Stimulated activated memory B cell treated with anti-CD40 and anti-IgM and Interleukin-4, amounts not matched to agents 10 μg/mL and 1 μg/mL and 100 μg/mL, for 72 hours (primary cell): ENCODE measurements at regions not wholly inside any gene's neighbourhood (a gene's known extent, or its start where the extent isn't known, plus 50 kb on each side); places are given as distances from the start of the nearest gene placed in this dataset.

Source experiments
- ATAC-seq: fragments of 150-1000 bp; cut with Tn5 transposase; 2 replicates; pipeline ENCODE4 v1.10.0; 2021
- H3K27ac Mint-ChIP-seq: one replicate; pipeline ENCODE4 v1.8.0; 2022; ENCODE audit warnings: mild to moderate bottlenecking, mixed read lengths
- H3K27me3 Mint-ChIP-seq: one replicate; pipeline ENCODE4 v1.8.0; 2022; ENCODE audit warnings: mixed read lengths
- H3K36me3 Mint-ChIP-seq: one replicate; pipeline ENCODE4 v1.8.0; 2022; ENCODE audit warnings: mixed read lengths
- H3K4me1 Mint-ChIP-seq: one replicate; pipeline ENCODE4 v1.8.0; 2022; ENCODE audit warnings: mixed read lengths
- H3K4me3 Mint-ChIP-seq: one replicate; pipeline ENCODE4 v1.8.0; 2022; ENCODE audit warnings: mild to moderate bottlenecking, moderate library complexity, mixed read lengths
- H3K9me3 Mint-ChIP-seq: one replicate; pipeline ENCODE4 v1.8.0; 2022; ENCODE audit warnings: mixed read lengths

DNA sequence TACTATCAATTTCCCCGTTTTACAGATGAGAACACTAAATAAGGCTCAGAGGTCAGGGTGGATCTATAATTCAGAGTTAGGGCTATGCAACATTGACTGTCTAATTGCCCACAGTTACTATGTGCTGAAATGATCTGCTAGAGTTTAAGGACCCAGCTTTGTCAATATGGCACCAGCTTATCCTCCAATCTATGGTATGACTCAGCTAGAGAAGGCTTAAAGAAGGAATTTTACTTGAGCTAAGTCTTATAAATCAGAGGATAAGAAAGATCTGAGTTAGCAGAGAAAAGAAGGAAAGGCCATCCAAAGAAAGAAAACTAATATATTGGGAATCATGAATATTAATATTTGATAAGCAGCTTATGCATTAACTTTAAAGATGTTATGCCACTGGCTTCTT lies 78.1 kb downstream of the ASB9 start:
- Mint-ChIP-seq H3K27ac (no peak overlapping the region), H3K4me1 (no peaks in the 10 kb centered on the region), H3K9me3 (no peaks in the 10 kb centered on the region), H3K27me3 (no peaks in the 10 kb centered on the region), H3K36me3 (no peaks in the 10 kb centered on the region), H3K4me3 (no peak overlapping the region)
- no peak for ATAC-seq

DNA sequence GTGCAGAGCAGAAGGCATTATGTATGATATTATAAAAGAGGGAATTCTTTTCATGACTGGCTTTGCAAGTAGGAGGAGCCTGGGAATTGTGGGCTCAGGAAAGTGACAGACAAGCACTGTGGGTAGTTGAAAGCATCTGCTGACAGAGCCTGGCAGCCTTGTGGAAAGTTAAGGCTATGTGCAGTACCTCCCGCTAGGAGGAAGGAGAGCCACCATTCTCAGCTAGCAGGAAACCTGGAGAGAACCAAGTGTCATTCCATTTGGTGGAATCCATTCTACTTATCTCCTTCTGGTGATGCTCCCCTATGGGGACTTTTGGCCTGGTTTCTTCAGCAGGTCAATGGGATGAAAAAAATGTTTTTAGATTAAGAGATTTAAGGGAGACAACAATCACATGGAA lies 81.8 kb downstream of the ASB9 start:
- ATAC-seq = no peak
- H3K9me3 Mint-ChIP-seq = no peaks in the 10 kb centered on the region
- no peaks in the 10 kb centered on the region for H3K27me3 Mint-ChIP-seq
- no peaks in the 10 kb centered on the region for H3K4me1 Mint-ChIP-seq
- no peak overlapping the region for H3K27ac Mint-ChIP-seq
- H3K36me3 Mint-ChIP-seq = no peaks in the 10 kb centered on the region
- H3K4me3 Mint-ChIP-seq = no peak overlapping the region

DNA sequence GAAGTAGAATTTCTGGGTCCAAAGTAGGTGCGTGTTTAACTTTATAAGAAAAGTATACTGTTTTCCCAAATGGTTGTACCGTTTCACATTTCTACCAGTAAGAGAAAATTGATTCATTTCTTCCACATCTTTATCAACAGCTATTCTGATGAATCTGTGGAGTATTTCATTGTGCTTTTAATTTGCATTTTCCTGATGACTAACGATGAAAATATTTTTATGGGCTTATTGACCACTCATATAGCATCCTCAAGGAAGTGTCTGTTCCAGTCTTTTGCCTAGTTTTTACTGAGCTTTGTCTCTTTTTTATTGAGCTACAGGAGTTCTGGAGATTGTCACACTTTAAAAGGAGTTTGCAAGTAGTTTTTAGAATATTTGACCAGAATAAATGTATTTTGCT lies 92.6 kb downstream of the ASB9 start:
- H3K36me3 Mint-ChIP-seq = no peaks in the 10 kb centered on the region
- no peaks in the 10 kb centered on the region for H3K27me3 Mint-ChIP-seq
- no peaks in the 10 kb centered on the region for H3K9me3 Mint-ChIP-seq
- no peak overlapping the region for H3K27ac Mint-ChIP-seq
- no peak for ATAC-seq
- H3K4me3 Mint-ChIP-seq = no peak overlapping the region
- no peaks in the 10 kb centered on the region for H3K4me1 Mint-ChIP-seq

DNA sequence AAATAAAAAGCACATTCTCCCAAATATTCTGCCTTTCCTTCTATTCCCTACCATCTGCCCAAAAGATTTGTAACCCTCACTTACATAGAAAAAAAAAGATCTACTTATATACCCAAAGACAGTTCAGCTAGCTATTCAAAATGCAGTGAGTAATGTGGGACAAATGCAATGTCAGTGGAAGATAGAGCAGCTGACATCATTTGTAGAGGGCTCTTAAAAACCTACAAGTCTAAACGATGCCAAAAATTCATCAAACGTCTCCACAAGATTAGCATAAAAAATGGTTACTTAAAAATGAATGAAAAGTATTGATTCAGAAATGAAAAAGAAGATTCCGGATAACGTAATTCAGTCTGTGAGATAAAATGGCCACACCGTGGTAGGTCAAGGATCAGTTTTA lies 96.5 kb downstream of the ASB9 start:
- Mint-ChIP-seq H3K4me3 (no peak overlapping the region), H3K36me3 (no peaks in the 10 kb centered on the region), H3K27ac (no peak overlapping the region), H3K9me3 (no peaks in the 10 kb centered on the region), H3K4me1 (no peaks in the 10 kb centered on the region), H3K27me3 (no peaks in the 10 kb centered on the region)
- no peak for ATAC-seq

DNA sequence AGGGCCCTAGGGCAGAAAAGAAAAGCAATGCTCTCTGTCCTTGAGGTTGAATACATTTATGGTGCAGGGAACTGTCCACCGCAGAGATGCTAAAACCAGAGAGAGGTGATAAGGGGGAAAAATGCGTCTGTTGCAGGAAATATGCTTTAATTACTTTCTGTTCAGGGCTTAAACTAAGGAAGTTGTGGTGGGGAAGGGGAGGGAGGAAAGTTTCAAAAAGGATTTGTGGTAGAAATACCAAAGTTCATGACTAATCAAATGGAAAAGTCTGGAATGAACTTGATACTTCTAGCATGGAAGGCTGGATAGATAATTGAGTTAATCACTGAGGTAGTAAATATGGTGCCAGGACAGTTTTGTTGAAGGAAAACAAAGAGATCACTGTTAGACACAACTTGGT lies 99.0 kb downstream of the ASB9 start:
- H3K4me1 Mint-ChIP-seq = no peaks in the 10 kb centered on the region
- H3K9me3 Mint-ChIP-seq = no peaks in the 10 kb centered on the region
- H3K27ac Mint-ChIP-seq = no peak overlapping the region

DNA sequence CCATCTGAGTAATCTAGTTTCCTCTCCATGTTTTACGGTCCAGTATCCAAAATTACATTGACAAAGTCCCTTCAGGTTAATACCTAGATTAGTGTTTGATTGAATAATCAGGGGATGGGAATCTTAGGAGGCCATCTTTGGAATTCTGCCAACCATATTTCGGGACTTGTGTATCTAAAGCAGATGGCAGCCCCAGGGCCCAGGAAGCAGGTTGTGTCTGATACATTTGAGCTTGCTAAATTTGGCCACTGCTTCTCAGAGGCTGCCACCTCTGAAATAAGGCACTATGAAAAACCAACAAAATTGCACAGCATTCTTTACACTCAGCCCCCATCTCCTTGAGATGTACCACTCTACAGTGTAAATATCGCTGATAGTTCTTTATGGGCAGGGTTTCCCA lies 102.1 kb downstream of the ASB9 start:
- ATAC-seq = no peak
- no peaks in the 10 kb centered on the region for H3K36me3 Mint-ChIP-seq
- H3K4me3 Mint-ChIP-seq = no peak overlapping the region
- H3K9me3 Mint-ChIP-seq = no peaks in the 10 kb centered on the region
- no peak overlapping the region for H3K27ac Mint-ChIP-seq
- H3K4me1 Mint-ChIP-seq = no peaks in the 10 kb centered on the region
- no peaks in the 10 kb centered on the region for H3K27me3 Mint-ChIP-seq

More for the DNA sequence above, 99.0 kb downstream of the ASB9 start:
- H3K4me3 Mint-ChIP-seq = no peak overlapping the region
- no peaks in the 10 kb centered on the region for H3K36me3 Mint-ChIP-seq
- ATAC-seq = no peak
- no peaks in the 10 kb centered on the region for H3K27me3 Mint-ChIP-seq

DNA sequence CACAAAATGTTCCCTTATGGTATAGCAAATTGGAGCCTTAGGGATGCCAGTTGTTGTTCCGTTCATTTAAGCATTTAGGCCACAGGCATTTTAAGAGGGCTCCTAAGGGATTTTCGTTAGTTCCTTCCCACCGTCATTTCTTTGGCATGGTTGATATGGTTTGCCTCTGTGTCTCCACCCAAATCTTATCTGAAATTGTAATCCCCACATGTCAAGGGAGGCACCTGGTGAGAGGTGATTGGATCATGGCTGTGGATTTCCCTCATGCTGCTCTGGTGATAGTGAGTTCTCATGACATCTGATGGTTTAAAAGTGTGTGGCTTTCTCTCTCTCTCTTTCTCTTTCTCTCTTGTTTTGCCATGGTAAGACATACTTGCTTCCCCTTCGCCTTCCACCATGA lies 104.1 kb downstream of the ASB9 start:
- no peaks in the 10 kb centered on the region for H3K9me3 Mint-ChIP-seq
- H3K4me3 Mint-ChIP-seq = no peak overlapping the region
- ATAC-seq = no peak
- no peaks in the 10 kb centered on the region for H3K4me1 Mint-ChIP-seq
- H3K27ac Mint-ChIP-seq = no peak overlapping the region
- H3K27me3 Mint-ChIP-seq = no peaks in the 10 kb centered on the region
- H3K36me3 Mint-ChIP-seq = no peaks in the 10 kb centered on the region

DNA sequence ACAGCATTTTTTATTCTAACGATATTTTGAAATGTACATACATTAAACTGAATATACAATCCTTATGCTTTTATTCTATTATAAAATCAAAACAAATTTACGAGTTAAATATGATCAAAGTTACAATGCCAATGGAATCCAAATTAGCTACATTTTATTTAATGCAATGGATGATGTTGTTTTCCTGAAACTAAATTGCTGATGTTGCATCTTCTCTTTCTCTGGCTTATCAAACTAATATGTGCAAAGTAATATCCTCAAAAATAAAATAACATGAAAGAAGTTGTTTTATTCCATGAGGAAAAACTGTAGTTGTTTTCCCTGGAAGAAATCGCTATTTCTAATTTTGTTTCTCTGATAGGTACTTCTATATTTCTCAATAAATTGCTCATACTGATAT lies 106.8 kb downstream of the ASB9 start:
- Mint-ChIP-seq H3K27ac (no peak overlapping the region), H3K36me3 (no peaks in the 10 kb centered on the region), H3K4me1 (peaks cover 9% of the 10 kb centered on the region), H3K27me3 (no peaks in the 10 kb centered on the region), H3K4me3 (no peak overlapping the region), H3K9me3 (no peaks in the 10 kb centered on the region)
- no peak for ATAC-seq

DNA sequence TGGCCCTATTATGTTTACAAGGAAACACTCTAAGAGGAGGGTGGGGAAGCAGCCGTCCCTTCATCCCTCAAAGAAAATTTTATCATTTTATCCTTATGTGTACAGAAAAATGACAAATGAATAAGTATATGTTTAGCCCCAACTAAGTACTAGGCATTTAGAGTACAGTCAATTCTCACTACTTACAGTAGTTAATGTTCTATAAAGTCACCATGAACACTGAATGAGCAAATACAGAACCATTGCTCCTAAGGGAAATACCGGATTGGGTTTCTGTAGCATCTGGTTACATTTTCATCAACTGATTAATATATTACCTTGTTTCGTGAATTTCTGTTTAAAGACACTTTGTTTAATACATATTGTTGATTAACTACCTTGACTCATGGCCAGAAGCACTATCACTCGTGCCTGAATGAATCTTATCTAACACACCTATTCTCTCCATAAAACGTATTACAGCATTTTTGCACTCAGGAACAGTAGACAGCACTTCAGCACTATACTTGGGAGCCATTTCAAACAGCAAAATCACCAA lies 109.3 kb downstream of the ASB9 start:
- no peak overlapping the region for H3K27ac Mint-ChIP-seq
- no peak overlapping the region for H3K4me3 Mint-ChIP-seq
- peaks cover 9% of the 10 kb centered on the region for H3K4me1 Mint-ChIP-seq

DNA sequence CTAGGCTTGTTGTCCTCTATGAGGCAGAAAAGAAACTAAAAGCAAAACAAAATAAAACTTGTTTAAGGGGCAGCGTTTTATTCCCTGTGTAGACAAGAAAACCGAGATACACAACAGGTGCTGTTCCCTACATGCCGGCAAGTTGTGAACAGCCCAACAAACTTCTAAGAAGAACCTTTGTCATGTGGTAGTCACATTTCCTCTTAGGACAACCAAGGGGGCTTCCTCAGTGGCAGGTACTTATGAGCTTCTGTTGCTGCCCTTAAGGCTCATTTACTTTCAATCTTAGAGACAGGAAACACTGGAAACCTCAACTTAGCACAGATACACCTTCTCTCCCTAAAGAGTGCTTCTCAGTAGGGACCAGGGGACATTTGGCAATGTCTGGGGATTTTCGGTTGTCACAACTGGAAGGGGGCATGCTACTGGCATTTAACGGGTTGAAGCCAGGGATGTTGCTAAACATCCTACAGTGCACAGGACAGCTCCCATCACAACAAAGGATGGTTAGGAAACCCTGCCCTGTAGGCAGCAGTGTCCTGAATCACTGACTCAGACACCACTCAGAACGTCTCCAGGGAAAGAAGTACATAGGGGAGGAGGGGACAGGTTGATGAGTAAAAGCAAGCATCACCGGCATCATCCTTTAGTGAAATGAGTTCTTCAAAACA lies 111.0 kb downstream of the ASB9 start:
- Mint-ChIP-seq H3K27me3 (no peaks in the 10 kb centered on the region), H3K4me3 (peak overlapping the region; percentile 59), H3K27ac (peak overlapping the region; percentile 71), H3K4me1 (peaks cover 9% of the 10 kb centered on the region), H3K9me3 (no peaks in the 10 kb centered on the region), H3K36me3 (no peaks in the 10 kb centered on the region)
- ATAC-seq = peak; percentile 77

More for the DNA sequence above, 109.3 kb downstream of the ASB9 start:
- no peaks in the 10 kb centered on the region for H3K27me3 Mint-ChIP-seq
- ATAC-seq = no peak
- no peaks in the 10 kb centered on the region for H3K36me3 Mint-ChIP-seq
- H3K9me3 Mint-ChIP-seq = no peaks in the 10 kb centered on the region

DNA sequence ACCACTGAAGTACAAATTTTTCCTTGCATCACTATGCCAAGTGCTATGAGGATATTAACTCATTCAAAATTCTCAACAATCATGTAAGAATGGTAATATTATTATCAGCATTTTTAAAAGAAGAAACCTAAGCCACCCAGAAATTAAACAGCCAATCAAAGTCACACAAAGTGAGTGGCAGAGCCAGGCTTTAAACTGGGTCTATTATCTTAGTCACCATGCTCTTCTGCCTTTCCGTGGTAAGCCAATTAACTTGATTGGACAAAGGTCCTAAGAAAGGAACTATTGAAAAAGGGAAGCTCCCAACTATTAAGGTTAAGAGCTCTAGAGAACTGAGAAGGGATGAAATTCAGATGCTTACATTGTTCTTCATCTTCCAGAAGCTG lies 111.5 kb downstream of the ASB9 start:
- Mint-ChIP-seq H3K9me3 (no peaks in the 10 kb centered on the region), H3K4me1 (peaks cover 9% of the 10 kb centered on the region), H3K36me3 (no peaks in the 10 kb centered on the region), H3K4me3 (peak overlapping the region; percentile 59), H3K27me3 (no peaks in the 10 kb centered on the region), H3K27ac (peak overlapping the region; percentile 71)
- ATAC-seq = peak; percentile 31

DNA sequence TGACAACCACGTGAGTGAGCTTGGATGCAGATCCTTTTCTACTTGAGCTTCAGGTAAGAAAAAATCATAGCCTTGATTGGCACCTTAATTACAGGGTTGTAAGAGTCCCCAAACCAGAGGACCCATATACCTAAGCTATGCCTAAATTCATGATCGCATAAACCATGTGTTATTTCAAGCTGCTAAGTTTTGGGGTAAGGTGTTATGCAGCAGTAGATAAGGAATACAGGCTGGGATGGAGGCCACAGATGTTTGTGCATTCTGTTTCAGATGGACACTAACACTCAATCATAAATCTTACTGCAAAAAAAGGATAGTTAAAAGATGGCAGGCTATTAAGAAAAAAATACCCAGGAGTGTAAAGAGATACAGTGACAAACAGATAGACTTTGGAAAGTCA lies 112.3 kb downstream of the ASB9 start:
- Mint-ChIP-seq H3K4me1 (peaks cover 9% of the 10 kb centered on the region), H3K27me3 (no peaks in the 10 kb centered on the region), H3K36me3 (no peaks in the 10 kb centered on the region), H3K4me3 (no peak overlapping the region), H3K9me3 (peaks cover 3% of the 10 kb centered on the region), H3K27ac (no peak overlapping the region)
- ATAC-seq = no peak

DNA sequence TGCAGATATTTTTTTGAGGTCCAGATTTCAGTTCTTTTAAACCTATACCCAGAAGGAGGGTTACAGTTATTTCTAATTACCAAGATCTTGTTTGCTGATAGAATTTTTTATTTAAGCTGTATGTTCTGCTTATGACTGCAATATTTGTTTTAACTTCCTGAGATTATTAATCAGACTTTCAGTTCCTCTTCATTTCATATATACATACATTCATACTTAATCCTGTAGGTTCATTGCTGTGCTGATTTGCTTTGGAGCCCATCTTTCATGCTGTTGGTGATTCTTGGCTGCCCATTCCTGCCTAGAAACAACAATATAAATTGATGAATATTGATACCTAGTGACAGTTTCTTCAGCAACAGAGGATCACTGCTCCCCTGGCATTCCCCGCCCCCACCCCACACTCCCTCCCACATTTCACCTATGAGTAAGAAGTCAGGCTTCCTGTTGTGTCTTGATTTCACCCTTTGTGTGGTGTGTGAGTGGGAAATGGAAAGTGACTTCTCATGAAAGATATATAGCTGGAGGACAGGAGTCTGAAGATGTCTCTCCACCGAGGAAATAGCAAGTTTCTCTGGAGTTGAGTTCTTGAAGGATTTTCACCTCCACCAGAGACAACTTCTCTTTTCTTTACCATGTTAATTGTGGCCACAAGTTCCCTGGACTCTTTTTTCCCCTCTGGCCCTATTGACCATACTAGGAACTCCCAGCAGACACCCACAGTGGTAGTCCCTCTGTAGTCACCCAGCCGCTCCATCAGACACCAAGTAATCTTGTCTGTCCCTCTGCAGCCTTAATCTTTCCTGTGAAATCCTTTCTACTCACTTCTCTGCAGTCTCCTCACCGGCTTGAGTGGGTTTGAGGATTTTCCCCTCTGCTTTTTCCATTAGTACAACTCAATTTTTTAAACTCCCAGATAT lies 118.4 kb downstream of the ASB9 start:
- peak overlapping the region; percentile 29 for H3K4me3 Mint-ChIP-seq
- peak overlapping the region; percentile 67 for H3K27ac Mint-ChIP-seq
- peak; percentile 59 for ATAC-seq
- H3K27me3 Mint-ChIP-seq = no peaks in the 10 kb centered on the region
- peaks cover 3% of the 10 kb centered on the region for H3K9me3 Mint-ChIP-seq
- no peaks in the 10 kb centered on the region for H3K36me3 Mint-ChIP-seq
- H3K4me1 Mint-ChIP-seq = peaks cover 24% of the 10 kb centered on the region

DNA sequence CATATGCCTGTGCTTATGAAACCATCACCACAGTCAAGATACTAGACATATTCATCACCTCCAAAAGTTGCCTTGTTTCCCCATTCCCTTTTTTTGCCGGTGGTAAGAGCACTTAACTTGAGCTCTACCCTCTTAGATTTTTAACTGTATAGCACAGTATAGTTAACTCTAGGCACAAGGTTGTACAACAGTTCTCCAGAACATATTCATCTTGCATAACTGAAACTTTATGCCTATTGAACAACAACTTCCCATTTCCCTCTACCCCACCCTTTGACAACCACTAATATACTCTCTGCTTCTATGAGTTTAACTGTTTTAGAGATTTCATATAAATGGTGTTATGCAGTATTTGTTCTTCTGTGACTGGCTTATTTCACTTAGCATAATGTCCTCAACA lies 119.3 kb downstream of the ASB9 start:
- Mint-ChIP-seq H3K36me3 (no peaks in the 10 kb centered on the region), H3K4me1 (peaks cover 24% of the 10 kb centered on the region), H3K4me3 (no peak overlapping the region), H3K27me3 (no peaks in the 10 kb centered on the region), H3K27ac (peak overlapping the region; percentile 40), H3K9me3 (peaks cover 3% of the 10 kb centered on the region)
- ATAC-seq = no peak

DNA sequence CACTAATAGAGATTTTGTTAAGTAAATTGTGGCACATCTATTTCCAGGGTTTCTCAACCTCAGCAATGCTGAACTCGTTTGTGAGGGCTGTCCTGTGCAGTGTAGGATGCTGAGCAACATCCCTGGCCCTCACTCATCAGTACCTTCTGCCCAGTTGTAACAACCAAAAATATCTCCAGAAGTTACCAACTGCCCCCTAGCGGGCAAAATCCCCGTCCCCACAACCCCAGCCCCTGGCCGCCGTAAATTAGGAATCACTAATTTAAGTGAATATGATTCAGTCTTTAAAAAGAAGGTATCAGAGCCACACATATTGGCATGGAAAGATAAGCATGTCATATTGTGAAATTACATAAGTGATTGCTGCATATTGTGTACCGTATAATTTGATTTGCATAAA lies 123.4 kb downstream of the ASB9 start:
- Mint-ChIP-seq H3K36me3 (no peaks in the 10 kb centered on the region), H3K4me3 (no peak overlapping the region), H3K4me1 (peaks cover 23% of the 10 kb centered on the region), H3K9me3 (no peaks in the 10 kb centered on the region), H3K27ac (no peak overlapping the region), H3K27me3 (no peaks in the 10 kb centered on the region)
- no peak for ATAC-seq

DNA sequence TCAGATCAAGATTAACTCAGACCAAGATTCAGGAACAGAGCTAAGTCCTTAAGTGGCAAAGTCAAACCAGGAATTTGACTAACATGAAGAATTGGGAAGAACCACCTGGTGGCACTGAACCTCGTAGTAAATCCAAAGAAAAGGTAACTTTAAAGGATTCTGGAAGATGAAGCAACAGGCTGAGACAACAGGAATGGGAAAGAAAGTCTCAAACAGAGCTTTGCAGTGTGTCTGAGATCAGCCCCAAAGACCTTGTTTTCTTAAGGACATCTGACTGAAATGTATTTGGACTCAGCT lies 126.1 kb downstream of the ASB9 start:
- H3K4me1 Mint-ChIP-seq = peaks cover 6% of the 10 kb centered on the region
- no peak overlapping the region for H3K27ac Mint-ChIP-seq
- no peaks in the 10 kb centered on the region for H3K36me3 Mint-ChIP-seq
- H3K4me3 Mint-ChIP-seq = no peak overlapping the region
- H3K9me3 Mint-ChIP-seq = no peaks in the 10 kb centered on the region
- H3K27me3 Mint-ChIP-seq = no peaks in the 10 kb centered on the region
- ATAC-seq = no peak
